WTC11 (cell line): ENCODE measurements at regions not wholly inside any gene's neighbourhood (a gene's known extent, or its start where the extent isn't known, plus 50 kb on each side); places are given as distances from the start of the nearest gene placed in this dataset.

Experiments
- ATAC-seq: fragments of 200-7000 bp; cut with Tn5 transposase; 2 replicates; pipeline ENCODE4 v1.10.0; 2021; ENCODE audit warnings: mild to moderate bottlenecking, moderate library complexity
- CTCF ChIA-PET: fragments of 300-600 bp; sonication (Branson Sonifier 250); formaldehyde crosslinking; loops from one replicate; lab custom pipeline; 2021; ENCODE audit warnings: antibody characterized with exemption; lab: Charles Lee
- POLR2A ChIA-PET: fragments of 350-600 bp; sonication (Branson Sonifier 250); formaldehyde crosslinking; loops from one replicate; lab custom pipeline; 2021; ENCODE audit warnings: antibody characterized with exemption; lab: Charles Lee
- DNase-seq: peaks from one replicate; pipeline ENCODE4 v3.0.0; 2021; ENCODE audit warnings: low spot score
- H3K27ac Mint-ChIP-seq: 2 replicates; pipeline ENCODE4 v1.8.0; 2021; ENCODE audit warnings: mixed read lengths
- H3K27me3 Mint-ChIP-seq: 2 replicates; pipeline ENCODE4 v1.8.0; 2021; ENCODE audit warnings: low read depth, mild to moderate bottlenecking, moderate library complexity, mixed read lengths
- H3K36me3 Mint-ChIP-seq: 2 replicates; pipeline ENCODE4 v1.8.0; 2021; ENCODE audit warnings: mixed read lengths
- H3K4me1 Mint-ChIP-seq: 2 replicates; pipeline ENCODE4 v1.8.0; 2022; ENCODE audit warnings: mixed read lengths
- H3K4me3 Mint-ChIP-seq: 2 replicates; pipeline ENCODE4 v1.8.0; 2021; ENCODE audit warnings: mild to moderate bottlenecking, moderate library complexity, mixed read lengths
- H3K9me3 Mint-ChIP-seq: 2 replicates; pipeline ENCODE4 v1.8.0; 2021; ENCODE audit warnings: mixed read lengths
- AFF4 ChIP-seq: sonication (generic); formaldehyde crosslinking; IDR thresholded peaks from 2 replicates; pipeline ENCODE4 v1.8.1; 2023; ENCODE audit warnings: mild to moderate bottlenecking, missing genetic modification reagents, borderline replicate concordance
- ATF2 ChIP-seq: sonication (generic); formaldehyde crosslinking; IDR thresholded peaks from 2 replicates; pipeline ENCODE4 v1.8.1; 2022; ENCODE audit warnings: low read depth, missing genetic modification reagents, borderline replicate concordance
- CBFB ChIP-seq: sonication (generic); formaldehyde crosslinking; IDR thresholded peaks from 2 replicates; pipeline ENCODE4 v1.8.1; 2022; ENCODE audit warnings: mild to moderate bottlenecking, low read depth, missing genetic modification reagents
- CREM ChIP-seq: sonication (generic); formaldehyde crosslinking; IDR thresholded peaks from 2 replicates; pipeline ENCODE4 v1.8.1; 2022; ENCODE audit warnings: mild to moderate bottlenecking, missing genetic modification reagents, moderate library complexity
- GABPB1 ChIP-seq: sonication (generic); formaldehyde crosslinking; IDR thresholded peaks from 2 replicates; pipeline ENCODE4 v1.8.1; 2023; ENCODE audit warnings: mild to moderate bottlenecking, missing genetic modification reagents
- GTF2I ChIP-seq: fragments of 250-450 bp; sonication (Bioruptor Pico); conservative IDR thresholded peaks from 2 replicates; pipeline ENCODE4 v1.4.0; 2021; ENCODE audit warnings: mild to moderate bottlenecking
- HMGA2 ChIP-seq: fragments of 250-450 bp; sonication (Bioruptor Pico); IDR thresholded peaks from 2 replicates; pipeline ENCODE4 v1.4.0; 2021; ENCODE audit warnings: mild to moderate bottlenecking, moderate library complexity
- IRF2 ChIP-seq: sonication (generic); formaldehyde crosslinking; IDR thresholded peaks from 2 replicates; pipeline ENCODE4 v1.8.0; 2022; ENCODE audit warnings: low read depth, missing genetic modification reagents, borderline replicate concordance
- KAT7 ChIP-seq: sonication (generic); formaldehyde crosslinking; IDR thresholded peaks from 2 replicates; pipeline ENCODE4 v1.8.1; 2023; ENCODE audit warnings: missing genetic modification reagents, mild to moderate bottlenecking, borderline replicate concordance
- NR3C1 ChIP-seq: sonication (generic); formaldehyde crosslinking; conservative IDR thresholded peaks from 2 replicates; pipeline ENCODE4 v1.8.1; 2023; ENCODE audit warnings: low read depth, mild to moderate bottlenecking, missing genetic modification reagents
- TEAD4 ChIP-seq: sonication (generic); formaldehyde crosslinking; IDR thresholded peaks from 2 replicates; pipeline ENCODE4 v1.8.0; 2022; ENCODE audit warnings: mild to moderate bottlenecking, missing genetic modification reagents
- ZBTB21 ChIP-seq: sonication (generic); formaldehyde crosslinking; IDR thresholded peaks from 2 replicates; pipeline ENCODE4 v1.8.1; 2023; ENCODE audit warnings: mild to moderate bottlenecking, missing genetic modification reagents, borderline replicate concordance
- ZBTB43 ChIP-seq: sonication (generic); formaldehyde crosslinking; IDR thresholded peaks from 2 replicates; pipeline ENCODE4 v1.8.1; 2023; ENCODE audit warnings: mild to moderate bottlenecking, missing genetic modification reagents
- ZNF219 ChIP-seq: sonication (generic); formaldehyde crosslinking; IDR thresholded peaks from 2 replicates; pipeline ENCODE4 v1.8.0; 2023; ENCODE audit warnings: missing genetic modification reagents, mild to moderate bottlenecking, borderline replicate concordance
- ZNF317 ChIP-seq: sonication (generic); formaldehyde crosslinking; IDR thresholded peaks from 2 replicates; pipeline ENCODE4 v1.8.1; 2023; ENCODE audit warnings: low read depth, mild to moderate bottlenecking, moderate library complexity, missing genetic modification reagents, borderline replicate concordance

GRCh38 chr16:64122177-64122576 is 999.7 kb downstream of the CDH11 start:
- Mint-ChIP-seq H3K27ac (no peak overlapping the region), H3K27me3 (no peaks in the 10 kb centered on the region), H3K9me3 (no peaks in the 10 kb centered on the region), H3K4me3 (no peak overlapping the region), H3K4me1 (no peaks in the 10 kb centered on the region), H3K36me3 (no peaks in the 10 kb centered on the region)
- ATAC-seq (no peak), DNase-seq (no peak)
- CTCF ChIA-PET: no interaction called here
- POLR2A ChIA-PET: no interaction called here
- no peak for TF ChIP-seq ZBTB43 (CRISPR knock-in tag)
- no peak for TF ChIP-seq TEAD4 (CRISPR knock-in tag)

GRCh38 chr16:64121473-64121872 is 1000.4 kb downstream of the CDH11 start:
- ChIA-PET CTCF (no interaction called here), POLR2A (no interaction called here)
- Mint-ChIP-seq H3K4me3 (no peak overlapping the region), H3K4me1 (no peaks in the 10 kb centered on the region), H3K27ac (no peak overlapping the region), H3K27me3 (no peaks in the 10 kb centered on the region), H3K36me3 (no peaks in the 10 kb centered on the region), H3K9me3 (no peaks in the 10 kb centered on the region)
- ATAC-seq (no peak), DNase-seq (no peak)
- TF ChIP-seq HMGA2: no peak
- TF ChIP-seq IRF2 (CRISPR knock-in tag): no peak
- no peak for TF ChIP-seq KAT7 (CRISPR knock-in tag)
- no peak for TF ChIP-seq ZBTB21

GRCh38 chr16:64116151-64116550 is 1005.7 kb downstream of the CDH11 start:
- no peaks in the 10 kb centered on the region for H3K36me3 Mint-ChIP-seq
- DNase-seq (no peak), ATAC-seq (no peak)
- H3K27ac Mint-ChIP-seq: no peak overlapping the region
- no peak for TF ChIP-seq AFF4
- H3K4me3 Mint-ChIP-seq: no peak overlapping the region
- peaks cover 11% of the 10 kb centered on the region for H3K9me3 Mint-ChIP-seq
- ChIA-PET CTCF (no interaction called here), POLR2A (no interaction called here)
- H3K27me3 Mint-ChIP-seq: no peaks in the 10 kb centered on the region
- H3K4me1 Mint-ChIP-seq: no peaks in the 10 kb centered on the region

GRCh38 chr16:64109241-64109640 is 1012.6 kb downstream of the CDH11 start:
- Mint-ChIP-seq H3K27me3 (no peaks in the 10 kb centered on the region), H3K4me1 (peaks cover 3% of the 10 kb centered on the region; the same call in 1 of the 2 replicates), H3K9me3 (peaks cover 3% of the 10 kb centered on the region), H3K36me3 (no peaks in the 10 kb centered on the region), H3K4me3 (no peak overlapping the region), H3K27ac (no peak overlapping the region)
- no peak for ATAC-seq
- DNase-seq: no peak
- TF ChIP-seq ZNF219 (no peak), ZNF317 (CRISPR knock-in tag) (no peak), CREM (CRISPR knock-in tag) (no peak), ZBTB43 (CRISPR knock-in tag) (no peak)
- ChIA-PET CTCF (no interaction called here), POLR2A (no interaction called here)

GRCh38 chr16:64102654-64103053 is 1019.2 kb downstream of the CDH11 start:
- ChIA-PET POLR2A (no interaction called here), CTCF (no interaction called here)
- no peak overlapping the region for H3K27ac Mint-ChIP-seq
- no peaks in the 10 kb centered on the region for H3K4me1 Mint-ChIP-seq
- ATAC-seq (no peak), DNase-seq (no peak)
- no peak overlapping the region for H3K4me3 Mint-ChIP-seq
- no peaks in the 10 kb centered on the region for H3K36me3 Mint-ChIP-seq
- no peaks in the 10 kb centered on the region for H3K27me3 Mint-ChIP-seq
- H3K9me3 Mint-ChIP-seq: no peaks in the 10 kb centered on the region
- no peak for TF ChIP-seq GABPB1 (CRISPR knock-in tag)
- no peak for TF ChIP-seq CBFB (CRISPR knock-in tag)
- no peak for TF ChIP-seq NR3C1 (CRISPR knock-in tag)
- TF ChIP-seq AFF4: no peak
- TF ChIP-seq TEAD4 (CRISPR knock-in tag): no peak
- no peak for TF ChIP-seq GTF2I (CRISPR knock-in tag)
- TF ChIP-seq ATF2 (CRISPR knock-in tag): no peak
